BJ (cell line): ENCODE measurements at regions not wholly inside any gene's neighbourhood (a gene's known extent, or its start where the extent isn't known, plus 50 kb on each side); places are given as distances from the start of the nearest gene placed in this dataset.

ENCODE experiments used
- CTCF ChIA-PET: fragments of 350-600 bp; formaldehyde crosslinking; extraction: SDS; loops from one replicate; lab custom pipeline; 2021; ENCODE audit warnings: antibody characterized with exemption, inconsistent platforms; lab: Yijun Ruan, JAX
- POLR2A ChIA-PET: fragments of 300-600 bp; sonication (Branson Sonifier 250); formaldehyde crosslinking; extraction: SDS; loops from one replicate; lab custom pipeline; 2021; ENCODE audit warnings: antibody characterized with exemption; lab: Charles Lee
- DNase-seq: peaks from one replicate; pipeline ENCODE4 v3.0.0-alpha.2; 2011; ENCODE audit warnings: low read depth
- H3K27me3 ChIP-seq: 2 replicates; pipeline ENCODE4 v1.6.0; 2011; ENCODE audit warnings: low read length; ENCODE audit not compliant: control insufficient read depth, insufficient read depth
- H3K36me3 ChIP-seq: 2 replicates; pipeline ENCODE4 v1.5.1; 2011; ENCODE audit warnings: low read length; ENCODE audit not compliant: control insufficient read depth, insufficient read depth
- H3K4me3 ChIP-seq: 2 replicates; pipeline ENCODE4 v1.5.1; 2011; ENCODE audit warnings: low read depth, mild to moderate bottlenecking, control low read depth, low read length
- TF ChIP-seq, protein P1 (sequence below): IDR thresholded peaks from 2 replicates; pipeline ENCODE4 v1.5.1; 2011; ENCODE audit warnings: low read depth, mild to moderate bottlenecking, control low read depth, inconsistent platforms, low read length, moderate library complexity; ENCODE audit not compliant: insufficient read depth

DNA sequence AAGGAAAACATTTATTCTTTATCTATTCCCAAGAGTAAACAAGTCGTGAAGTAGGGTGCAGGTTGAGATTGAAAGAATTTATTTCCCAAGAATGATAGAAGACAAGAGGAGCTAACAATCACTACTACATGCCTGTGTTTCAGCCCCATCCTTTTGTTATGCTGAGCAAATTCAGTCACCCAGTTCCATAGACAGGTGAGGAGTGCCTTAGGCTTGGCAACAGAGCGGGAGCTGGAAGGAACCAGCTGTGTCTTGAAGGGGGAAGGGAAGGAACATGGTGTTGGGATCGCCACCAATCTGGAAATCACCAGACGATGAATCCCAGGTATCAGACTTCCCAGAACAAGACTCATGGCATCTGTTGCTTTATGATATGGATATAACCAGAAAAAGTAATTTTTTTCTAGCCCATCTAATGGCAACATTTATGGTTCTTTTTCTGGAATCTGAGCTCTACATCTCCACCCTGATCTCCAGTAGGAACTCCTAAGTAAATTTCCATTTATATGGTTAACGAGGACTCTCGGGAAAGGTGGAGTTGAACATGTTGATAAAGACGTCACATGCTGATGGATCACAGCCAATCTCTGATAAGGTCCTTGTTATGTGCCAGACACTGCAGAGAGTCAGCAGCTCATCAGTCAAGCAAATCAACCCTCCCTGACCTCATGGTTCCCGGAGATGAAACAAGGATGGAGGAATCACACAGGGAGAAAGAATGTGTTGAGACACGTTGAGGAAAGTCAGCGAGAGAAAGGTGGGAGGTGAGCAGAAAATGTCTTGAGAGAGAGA lies 344.9 kb downstream of the SMOC2 start:
- CTCF ChIA-PET = no interaction called here
- DNase-seq = no peak
- TF ChIP-seq, protein P1, sequence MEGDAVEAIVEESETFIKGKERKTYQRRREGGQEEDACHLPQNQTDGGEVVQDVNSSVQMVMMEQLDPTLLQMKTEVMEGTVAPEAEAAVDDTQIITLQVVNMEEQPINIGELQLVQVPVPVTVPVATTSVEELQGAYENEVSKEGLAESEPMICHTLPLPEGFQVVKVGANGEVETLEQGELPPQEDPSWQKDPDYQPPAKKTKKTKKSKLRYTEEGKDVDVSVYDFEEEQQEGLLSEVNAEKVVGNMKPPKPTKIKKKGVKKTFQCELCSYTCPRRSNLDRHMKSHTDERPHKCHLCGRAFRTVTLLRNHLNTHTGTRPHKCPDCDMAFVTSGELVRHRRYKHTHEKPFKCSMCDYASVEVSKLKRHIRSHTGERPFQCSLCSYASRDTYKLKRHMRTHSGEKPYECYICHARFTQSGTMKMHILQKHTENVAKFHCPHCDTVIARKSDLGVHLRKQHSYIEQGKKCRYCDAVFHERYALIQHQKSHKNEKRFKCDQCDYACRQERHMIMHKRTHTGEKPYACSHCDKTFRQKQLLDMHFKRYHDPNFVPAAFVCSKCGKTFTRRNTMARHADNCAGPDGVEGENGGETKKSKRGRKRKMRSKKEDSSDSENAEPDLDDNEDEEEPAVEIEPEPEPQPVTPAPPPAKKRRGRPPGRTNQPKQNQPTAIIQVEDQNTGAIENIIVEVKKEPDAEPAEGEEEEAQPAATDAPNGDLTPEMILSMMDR = no peak
- H3K36me3 ChIP-seq = no peaks in the 10 kb centered on the region
- POLR2A ChIA-PET = no interaction called here
- H3K4me3 ChIP-seq = no peak overlapping the region
- H3K27me3 ChIP-seq = no peaks in the 10 kb centered on the region

DNA sequence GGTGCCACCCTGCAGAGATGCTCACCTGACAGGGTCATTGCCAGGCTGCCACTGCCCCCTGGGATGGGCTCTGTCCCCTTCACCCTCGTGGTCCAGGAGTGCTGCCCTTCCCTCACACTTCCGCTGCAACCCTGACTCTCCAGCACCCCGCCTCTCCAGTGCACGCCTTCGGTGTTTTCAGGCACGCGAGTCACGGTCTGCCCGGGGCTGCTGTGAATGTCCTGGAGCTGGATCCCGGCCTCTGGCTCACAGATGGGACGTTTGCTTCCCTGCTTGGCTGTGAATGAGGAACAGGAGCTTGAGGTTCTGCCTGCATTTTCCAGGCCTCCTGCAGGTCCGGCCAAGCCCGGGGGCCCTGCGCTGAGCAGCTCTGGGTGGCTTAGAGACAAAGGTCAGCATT lies 343.4 kb downstream of the SMOC2 start:
- TF ChIP-seq, protein P1 = no peak
- no peak overlapping the region for H3K4me3 ChIP-seq
- H3K36me3 ChIP-seq = no peaks in the 10 kb centered on the region
- no peak for DNase-seq
- ChIA-PET CTCF (no interaction called here), POLR2A (no interaction called here)
- no peaks in the 10 kb centered on the region for H3K27me3 ChIP-seq

- ChIA-PET CTCF (no interaction called here), POLR2A (no interaction called here)
- DNase-seq = no peak
- H3K36me3 ChIP-seq = no peaks in the 10 kb centered on the region
- H3K27me3 ChIP-seq = no peaks in the 10 kb centered on the region
- TF ChIP-seq, protein P1 = no peak
- no peak overlapping the region for H3K4me3 ChIP-seq
Measured at GRCh38 chr6:168783720-168784119, 342.7 kb downstream of the SMOC2 start.

DNA sequence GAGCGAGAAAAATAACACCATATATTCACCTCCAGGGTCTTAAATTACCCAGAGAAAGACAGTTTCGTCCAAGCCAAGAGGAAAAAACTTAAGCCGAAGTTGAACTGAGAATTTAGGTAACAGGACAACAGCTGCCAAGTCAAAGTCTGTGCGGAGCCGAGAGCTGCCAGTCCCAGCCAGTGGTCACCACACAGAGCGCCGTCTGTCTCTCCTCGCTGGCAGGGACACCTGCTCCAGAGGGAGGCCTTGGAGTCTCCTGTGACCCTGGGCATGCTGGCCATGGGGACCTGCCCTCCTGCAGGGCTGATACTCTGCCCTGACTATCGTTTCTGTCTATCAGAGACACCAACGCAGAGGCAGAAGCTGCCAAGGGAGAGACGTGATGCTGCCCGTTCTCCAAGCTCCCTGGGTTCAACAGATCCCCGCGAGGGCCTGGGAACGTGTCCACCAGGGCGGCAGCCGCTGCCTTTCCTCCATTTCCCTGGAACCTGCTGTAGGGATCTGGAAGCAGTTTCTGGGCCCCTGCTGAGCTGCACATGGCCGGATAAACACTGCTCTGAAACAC lies 341.3 kb downstream of the SMOC2 start:
- DNase-seq = no peak
- Histone ChIP-seq H3K36me3 (no peaks in the 10 kb centered on the region), H3K27me3 (no peaks in the 10 kb centered on the region), H3K4me3 (no peak overlapping the region)
- ChIA-PET CTCF (no interaction called here), POLR2A (no interaction called here)
- TF ChIP-seq, protein P1 = no peak

GRCh38 chr6:168778201-168778600 lies 337.2 kb downstream of the SMOC2 start:
- no peaks in the 10 kb centered on the region for H3K27me3 ChIP-seq
- no peak overlapping the region for H3K4me3 ChIP-seq
- ChIA-PET POLR2A (no interaction called here), CTCF (no interaction called here)
- TF ChIP-seq, protein P1 = no peak
- H3K36me3 ChIP-seq = no peaks in the 10 kb centered on the region
- DNase-seq = no peak
